NCI-H128 (cell line): ENCODE measurements at regions not wholly inside any gene's neighbourhood (a gene's known extent, or its start where the extent isn't known, plus 50 kb on each side); places are given as distances from the start of the nearest gene placed in this dataset.

ENCODE experiments used
- DNase-seq: peaks from one replicate; lab custom pipeline; 2025; ENCODE audit not compliant: unreplicated experiment; lab: John Stamatoyannopoulos, UW

DNA sequence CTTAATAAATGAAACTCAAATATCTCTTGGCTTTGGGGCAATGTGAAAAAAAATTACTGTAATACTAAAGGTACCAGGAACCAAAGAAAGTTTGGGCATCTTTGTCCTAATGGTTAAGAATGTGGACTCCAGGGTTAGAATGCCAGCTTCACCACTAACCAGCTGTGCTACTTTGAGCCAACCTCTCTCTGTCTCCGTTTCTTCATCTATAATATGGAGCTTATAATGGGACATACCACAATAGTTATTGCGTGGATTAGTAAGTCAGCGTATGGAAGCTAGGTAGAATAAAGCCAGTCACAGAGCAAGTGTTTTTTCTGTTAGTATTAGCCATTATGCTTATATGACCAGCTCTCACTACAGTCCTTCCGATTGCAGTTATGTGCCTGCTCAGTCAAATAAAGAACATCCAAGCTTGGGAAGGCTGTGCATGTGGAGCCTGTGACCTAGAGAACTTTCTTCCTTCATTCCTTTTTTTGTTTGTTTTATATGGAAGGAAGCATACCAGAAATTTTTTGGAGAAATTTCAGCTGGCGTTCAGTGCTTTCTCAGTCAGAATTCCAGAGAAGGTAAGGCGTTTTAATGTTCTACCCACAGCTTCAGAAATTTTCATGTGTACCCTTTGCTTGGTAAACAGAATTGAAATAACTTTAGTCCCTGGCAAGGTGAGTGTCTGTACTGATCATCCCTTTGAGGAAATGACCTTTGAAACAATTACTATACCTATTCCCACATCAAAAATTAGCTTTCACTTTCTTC lies 114.0 kb upstream of the RND3 start:
- no peak for DNase-seq

DNA sequence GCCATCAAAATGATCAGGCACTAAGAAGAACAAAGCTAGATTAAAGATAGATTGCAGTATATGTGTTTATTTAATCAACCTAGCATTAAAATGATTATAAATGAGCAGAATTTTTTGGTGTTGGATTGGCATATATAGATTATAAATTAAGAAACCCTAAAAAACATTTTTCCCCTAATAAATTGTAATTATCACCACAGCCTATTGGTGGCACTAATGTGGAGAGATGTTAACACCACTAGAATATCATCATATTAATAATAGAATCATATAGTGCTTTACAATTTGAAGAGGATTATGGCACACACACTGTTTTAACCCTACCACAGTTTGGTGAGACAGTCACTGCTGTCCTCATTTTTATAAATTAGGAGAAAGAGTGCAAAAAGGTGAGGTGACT lies 112.4 kb upstream of the RND3 start:
- DNase-seq, result no peak

- no peak for DNase-seq
These were observed 110.9 kb upstream of the RND3 start for GRCh38 chr2:150598383-150598782.

- DNase-seq, result no peak
These were observed 108.5 kb upstream of the RND3 start for GRCh38 chr2:150595803-150596470.

GRCh38 chr2:150594299-150594698 lies 106.8 kb upstream of the RND3 start:
- DNase-seq, result no peak

- no peak for DNase-seq
These were observed 104.2 kb upstream of the RND3 start for GRCh38 chr2:150591496-150592285.

DNA sequence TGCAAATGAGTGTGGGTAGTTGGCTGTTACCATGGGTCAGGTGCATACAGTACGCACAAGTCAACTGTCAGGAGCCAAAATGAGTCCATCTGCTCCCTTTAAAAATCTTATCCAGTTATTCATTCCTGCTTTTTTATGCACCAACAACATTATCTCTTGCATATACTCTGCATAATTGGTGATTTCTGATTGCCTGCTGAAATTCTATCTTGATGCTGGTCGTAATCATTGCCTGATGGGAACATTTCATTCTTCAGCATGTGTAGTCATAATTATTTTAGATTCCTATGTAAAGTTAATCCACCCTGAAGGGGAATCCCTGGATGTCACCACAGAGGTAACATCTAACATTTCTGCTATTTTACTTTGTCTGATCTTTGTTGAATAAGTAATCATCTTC lies 102.2 kb upstream of the RND3 start:
- no peak for DNase-seq

GRCh38 chr2:150588506-150588870 lies 101.0 kb upstream of the RND3 start:
- DNase-seq, result no peak

DNA sequence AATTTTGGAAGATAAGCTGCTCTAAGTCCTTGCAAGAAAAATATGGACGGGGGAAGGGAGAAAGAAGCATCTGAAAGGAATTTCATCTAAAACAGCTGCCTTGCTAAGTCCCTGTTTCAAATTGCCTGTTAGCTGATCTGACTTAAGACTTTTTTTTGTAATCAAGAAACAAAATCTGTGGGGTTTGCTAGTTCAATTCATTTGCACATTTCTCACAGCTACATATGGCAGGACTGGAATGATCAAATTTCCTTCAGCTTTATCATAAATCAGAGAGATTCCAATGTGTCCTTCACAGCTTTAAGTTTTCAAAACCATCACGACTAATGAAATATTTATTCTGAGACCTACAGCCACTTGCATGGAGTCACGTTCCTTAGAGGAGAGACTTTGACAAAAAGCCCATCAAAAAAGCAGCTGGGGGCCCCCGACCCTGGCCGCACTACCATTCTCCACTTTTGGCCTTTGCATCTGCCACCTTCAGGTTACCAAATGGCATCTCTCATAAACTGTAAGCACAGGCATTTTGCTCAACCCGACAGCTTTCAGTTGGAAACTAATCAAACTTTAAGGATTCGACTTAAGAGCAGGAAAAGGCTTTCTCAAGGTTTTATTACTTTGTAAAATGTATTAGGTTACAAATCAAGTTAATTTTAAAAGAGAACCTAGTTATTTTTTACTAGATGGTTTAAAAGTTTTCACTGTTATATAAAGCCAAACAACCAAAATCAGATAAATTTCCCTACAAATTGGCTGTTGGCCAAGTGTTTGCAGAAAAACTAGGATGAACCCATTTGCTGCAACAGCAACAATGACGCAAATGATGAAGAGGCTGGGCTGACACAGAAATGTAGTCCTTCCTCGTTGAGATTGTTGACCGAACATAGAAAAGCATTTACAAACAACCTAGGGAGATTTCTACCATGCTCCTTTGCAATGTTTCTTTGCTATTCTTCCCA lies 100.4 kb upstream of the RND3 start:
- DNase-seq, result no peak

- no peak for DNase-seq
These were observed 99.4 kb upstream of the RND3 start for GRCh38 chr2:150586858-150587257.

DNA sequence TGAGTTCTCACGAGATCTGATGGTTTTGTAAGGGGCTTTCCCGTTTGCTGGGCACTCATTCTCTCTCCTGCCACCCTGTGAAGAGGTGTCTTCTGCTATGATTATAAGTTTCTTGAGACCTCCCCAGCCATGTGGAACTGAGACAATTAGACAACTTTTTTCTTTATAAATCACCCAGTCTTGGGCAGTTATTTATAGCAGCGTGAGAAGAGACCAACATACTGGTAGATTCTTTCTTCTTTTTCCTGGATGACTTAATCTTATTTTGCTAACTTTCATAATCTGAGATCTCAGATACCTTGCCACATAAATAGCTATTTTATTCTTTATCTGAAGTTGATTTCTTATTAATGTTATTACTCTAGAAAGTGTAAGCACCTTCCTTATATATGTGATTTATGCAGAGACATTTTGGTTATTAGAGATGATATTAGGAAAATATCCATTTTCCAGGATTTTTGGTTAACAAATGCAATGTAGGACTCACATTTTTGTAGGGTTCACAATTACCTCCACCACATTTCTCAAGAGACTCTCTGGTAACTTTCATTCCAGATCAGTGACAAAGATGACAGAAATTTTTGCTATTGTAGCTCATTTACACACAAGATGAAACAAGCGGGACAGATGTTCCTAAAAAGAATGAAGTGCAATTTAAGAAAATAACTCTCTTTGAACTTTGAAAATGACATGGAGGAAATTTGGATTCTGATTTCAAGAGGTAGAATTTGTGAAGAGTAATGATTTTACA lies 97.9 kb upstream of the RND3 start:
- DNase-seq, result no peak

DNA sequence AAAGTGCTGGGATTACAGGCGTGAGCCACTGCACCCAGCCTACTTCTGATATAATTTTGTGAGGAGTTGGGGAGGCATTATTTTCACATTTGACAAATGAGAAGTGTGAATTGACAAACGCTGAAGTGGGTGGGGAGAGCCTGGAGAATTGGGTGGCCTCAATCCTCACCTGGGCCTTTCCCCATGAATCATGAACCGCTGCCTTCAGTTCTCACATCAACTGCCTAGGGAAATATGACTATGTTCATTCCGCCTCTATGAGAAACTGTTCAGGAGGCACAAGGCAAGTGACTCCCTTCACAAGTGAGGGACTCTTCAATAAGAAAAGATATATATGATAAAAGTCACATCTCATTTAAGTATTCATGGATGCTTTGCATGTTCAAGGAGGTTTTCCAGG lies 96.6 kb upstream of the RND3 start:
- DNase-seq, result no peak

- DNase-seq, result no peak
These were observed 94.4 kb upstream of the RND3 start for GRCh38 chr2:150581717-150582472.

DNA sequence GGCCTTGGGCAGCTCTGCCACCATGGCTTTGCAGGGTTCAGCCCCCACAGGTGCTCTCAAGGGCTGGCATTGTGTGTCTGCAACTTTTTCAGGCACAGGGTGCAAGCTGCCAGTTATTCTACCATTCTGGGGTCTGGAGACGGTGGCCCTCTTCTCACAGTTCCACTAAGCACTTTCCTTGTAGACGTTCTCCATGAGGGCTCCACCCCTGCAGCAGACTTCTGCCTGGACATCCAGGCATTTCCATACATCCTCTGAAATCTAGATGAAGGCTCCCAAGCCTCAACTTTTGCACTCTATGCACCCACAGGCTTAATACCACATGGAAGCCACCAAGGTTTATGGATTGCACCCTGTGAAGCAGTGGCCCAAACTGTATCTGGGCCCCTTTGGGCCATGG lies 91.0 kb upstream of the RND3 start:
- no peak for DNase-seq

DNA sequence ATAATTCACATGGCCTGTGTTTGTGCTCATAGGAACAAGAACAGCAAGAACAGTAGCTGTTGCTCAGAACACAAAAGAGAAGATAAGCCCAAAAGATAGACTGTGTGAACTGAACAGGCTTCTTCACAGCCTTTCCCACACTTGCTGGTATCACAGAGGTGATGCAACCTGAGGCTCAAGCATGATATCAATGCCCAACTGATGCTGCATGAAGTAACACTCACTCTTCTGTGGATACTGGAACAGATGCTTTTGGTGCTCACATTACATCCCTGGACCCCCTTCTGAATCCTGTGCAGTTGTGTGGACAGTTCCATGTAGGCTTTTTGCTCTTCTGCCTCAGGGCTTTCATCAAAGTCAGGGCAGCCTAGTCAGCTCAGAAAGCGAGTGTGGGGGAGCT lies 88.4 kb upstream of the RND3 start:
- DNase-seq, result no peak

GRCh38 chr2:150572961-150573395 lies 85.5 kb upstream of the RND3 start:
- DNase-seq, result no peak

DNA sequence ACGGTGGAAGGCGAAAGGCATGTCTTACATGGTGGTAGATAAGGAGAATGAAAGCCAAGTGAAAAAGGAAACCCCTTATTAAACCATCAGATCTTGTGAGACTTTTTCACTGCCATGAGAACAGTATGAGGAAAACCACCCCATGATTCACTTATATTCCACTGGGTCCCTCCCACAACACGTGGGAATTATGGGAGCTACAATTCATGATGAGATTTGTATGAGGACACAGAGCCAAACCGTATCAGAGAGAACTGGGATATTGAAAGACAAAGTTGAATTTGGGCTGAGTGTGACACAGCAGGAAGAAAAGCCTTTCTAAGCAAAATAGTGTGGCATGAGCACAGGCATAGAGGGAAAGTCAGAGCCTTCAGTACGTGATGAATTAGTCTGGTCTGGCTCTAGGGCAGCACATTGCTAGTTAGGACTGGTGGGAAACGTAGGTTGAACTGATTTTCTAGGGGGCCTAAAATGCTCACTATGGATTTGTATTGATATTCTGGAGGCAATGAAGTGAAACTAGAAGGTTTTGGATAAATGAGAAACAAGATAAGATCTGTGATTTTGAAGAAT lies 84.8 kb upstream of the RND3 start:
- DNase-seq, result no peak

- DNase-seq, result no peak
These were observed 83.7 kb upstream of the RND3 start for GRCh38 chr2:150571121-150571520.

GRCh38 chr2:150570712-150571111 lies 83.2 kb upstream of the RND3 start:
- no peak for DNase-seq
